GM23248 (cell line): ENCODE measurements at regions not wholly inside any gene's neighbourhood (a gene's known extent, or its start where the extent isn't known, plus 50 kb on each side); places are given as distances from the start of the nearest gene placed in this dataset.
"Not testable (repeated sequence)": the region's sequence is repeated elsewhere in the genome, so short reads cannot be mapped to it uniquely, and the experiment has no call there.

ENCODE experiments used
- DNase-seq: peaks from one replicate; pipeline ENCODE4 v3.0.0-alpha.2; 2015
- H2AFZ ChIP-seq: fragments of 200-600 bp; sonication (generic); 2 replicates; pipeline ENCODE4 v1.6.1; 2016; ENCODE audit warnings: antibody characterized with exemption
- H3F3A ChIP-seq: fragments of 200-600 bp; sonication (generic); 2 replicates; pipeline ENCODE4 v1.6.1; 2016; ENCODE audit warnings: mild to moderate bottlenecking, antibody characterized with exemption, mixed run types; ENCODE audit not compliant: insufficient read depth
- H3K27ac ChIP-seq: fragments of 200-600 bp; sonication (generic); 2 replicates; pipeline ENCODE4 v1.5.1; 2016; ENCODE audit warnings: mild to moderate bottlenecking
- H3K27me3 ChIP-seq: fragments of 200-600 bp; sonication (generic); replicated peaks from 2 replicates; pipeline ENCODE4 v1.6.1; 2016; ENCODE audit warnings: mild to moderate bottlenecking; ENCODE audit not compliant: insufficient read depth
- H3K36me3 ChIP-seq: fragments of 200-600 bp; sonication (generic); 2 replicates; pipeline ENCODE4 v1.6.1; 2016; ENCODE audit warnings: low read depth, mild to moderate bottlenecking
- H3K4me1 ChIP-seq: fragments of 200-600 bp; sonication (generic); 2 replicates; pipeline ENCODE4 v1.6.1; 2016; ENCODE audit warnings: mild to moderate bottlenecking; ENCODE audit not compliant: insufficient read depth
- H3K4me2 ChIP-seq: fragments of 200-600 bp; sonication (generic); one replicate; pipeline ENCODE4 v1.6.1; 2016; ENCODE audit warnings: mild to moderate bottlenecking; ENCODE audit not compliant: unreplicated experiment
- H3K4me3 ChIP-seq: fragments of 200-600 bp; sonication (generic); 2 replicates; pipeline ENCODE4 v1.5.1; 2016; ENCODE audit warnings: mild to moderate bottlenecking
- H3K79me2 ChIP-seq: fragments of 200-600 bp; sonication (generic); 2 replicates; pipeline ENCODE4 v1.6.1; 2016; ENCODE audit warnings: mild to moderate bottlenecking; ENCODE audit not compliant: insufficient read depth
- H3K9ac ChIP-seq: fragments of 200-600 bp; sonication (generic); 2 replicates; pipeline ENCODE4 v1.6.1; 2016; ENCODE audit warnings: mild to moderate bottlenecking
- H3K9me2 ChIP-seq: fragments of 200-600 bp; sonication (generic); 2 replicates; pipeline ENCODE4 v1.6.1; 2016; ENCODE audit warnings: mixed run types, mild to moderate bottlenecking, moderate library complexity; ENCODE audit not compliant: insufficient read depth
- H3K9me3 ChIP-seq: fragments of 200-600 bp; sonication (generic); one replicate; pipeline ENCODE4 v1.6.1; 2017; ENCODE audit warnings: low read depth
- H4K20me1 ChIP-seq: fragments of 200-600 bp; sonication (generic); 2 replicates; pipeline ENCODE4 v1.6.0; 2016; ENCODE audit not compliant: insufficient read depth
- EZH2 ChIP-seq: fragments of 200-600 bp; sonication (generic); IDR thresholded peaks from 2 replicates; pipeline ENCODE4 v1.6.1; 2018; ENCODE audit warnings: antibody characterized with exemption, mild to moderate bottlenecking; ENCODE audit not compliant: insufficient read depth, poor library complexity, severe bottlenecking
- EZH2phosphoT487 ChIP-seq: fragments of 200-600 bp; sonication (generic); IDR thresholded peaks from 2 replicates; pipeline ENCODE4 v1.6.1; 2018; ENCODE audit warnings: antibody characterized with exemption, moderate library complexity, mild to moderate bottlenecking, low read depth; ENCODE audit not compliant: insufficient read depth
- WGBS, 2 experiments: methylation state at CpG; one replicate each; pipeline ENCODE4 v1.1.6; 2015 to 2017; ENCODE audit warnings: low lambda C conversion rate in 2 of 2, low coverage in 1 of 2; ENCODE audit errors: missing lambda C conversion rate in 2 of 2; 5-methylcytosine and 5-hydroxymethylcytosine counted together
- in situ Hi-C: fragments of 300-500 bp; cut with MboI; formaldehyde crosslinking; loops from 2 replicates; pipeline ENCODE4 v1.15.0; 2020

DNA sequence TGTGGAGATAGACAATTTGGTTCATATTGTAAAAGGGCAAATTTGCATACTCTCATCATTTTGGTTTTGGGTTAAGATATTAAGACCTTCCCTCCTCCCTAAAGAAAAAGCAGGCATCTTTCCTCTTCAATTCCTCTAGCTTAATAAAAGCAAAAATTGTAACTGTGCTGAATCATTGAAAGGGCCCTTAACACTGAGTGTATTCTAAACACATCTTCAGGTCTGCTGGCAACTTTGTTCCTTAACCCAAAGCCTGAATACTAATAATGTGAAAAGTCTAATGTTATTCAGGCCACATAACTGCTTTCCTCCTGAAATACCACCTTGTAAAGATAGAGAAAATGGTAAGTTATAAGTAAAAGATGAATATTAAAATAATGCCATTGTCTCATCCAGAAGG, 1200.5 kb upstream of the FAM98A start:
- TF ChIP-seq EZH2 (no peak), EZH2phosphoT487 (no peak)
- no peaks in the 10 kb centered on the region for H3K9me3 ChIP-seq
- no peak overlapping the region for H3K9ac ChIP-seq
- H3F3A ChIP-seq, result no peaks in the 10 kb centered on the region
- no peak overlapping the region for H3K4me3 ChIP-seq
- H2AFZ ChIP-seq, result no peak overlapping the region
- H4K20me1 ChIP-seq, result no peaks in the 10 kb centered on the region
- H3K79me2 ChIP-seq, result no peaks in the 10 kb centered on the region
- no peaks in the 10 kb centered on the region for H3K27me3 ChIP-seq
- H3K4me1 ChIP-seq, result no peaks in the 10 kb centered on the region
- H3K9me2 ChIP-seq, result no peaks in the 10 kb centered on the region
- no peak for DNase-seq
- no peak overlapping the region for H3K27ac ChIP-seq
- H3K4me2 ChIP-seq, result no peak overlapping the region
- H3K36me3 ChIP-seq, result no peaks in the 10 kb centered on the region
- in situ Hi-C loops, result no loop called here

DNA sequence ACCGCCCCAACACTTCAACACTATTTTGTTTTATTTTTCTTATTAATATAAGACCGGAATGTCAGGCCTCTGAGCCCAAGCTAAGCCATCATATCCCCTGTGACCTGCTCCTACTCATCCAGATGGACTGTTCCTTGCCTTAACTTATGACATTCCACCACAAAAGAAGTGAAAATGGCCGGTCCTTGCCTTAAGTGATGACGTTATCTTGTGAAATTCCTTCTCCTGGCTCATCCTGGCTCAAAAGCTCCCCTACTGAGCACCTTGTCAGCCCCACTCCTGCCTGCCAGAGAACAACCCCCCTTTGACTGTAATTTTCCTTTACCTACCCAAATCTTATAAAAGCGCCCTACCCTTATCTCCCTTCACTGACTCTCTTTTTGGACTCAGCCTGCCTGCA, 1196.5 kb upstream of the FAM98A start:
- H3K27ac ChIP-seq, H4K20me1 ChIP-seq, H3K9ac ChIP-seq, H3K4me2 ChIP-seq, H3K36me3 ChIP-seq, DNase-seq, H2AFZ ChIP-seq, H3K27me3 ChIP-seq, H3K79me2 ChIP-seq, H3K4me3 ChIP-seq, H3F3A ChIP-seq, H3K4me1 ChIP-seq, H3K9me2 ChIP-seq, H3K9me3 ChIP-seq, in situ Hi-C loops: not testable (repeated sequence)
- whole genome bisulfite sequencing, 2 experiments, result 8 to 15% methylated on average over 5 of the region's 5 CpGs

DNA sequence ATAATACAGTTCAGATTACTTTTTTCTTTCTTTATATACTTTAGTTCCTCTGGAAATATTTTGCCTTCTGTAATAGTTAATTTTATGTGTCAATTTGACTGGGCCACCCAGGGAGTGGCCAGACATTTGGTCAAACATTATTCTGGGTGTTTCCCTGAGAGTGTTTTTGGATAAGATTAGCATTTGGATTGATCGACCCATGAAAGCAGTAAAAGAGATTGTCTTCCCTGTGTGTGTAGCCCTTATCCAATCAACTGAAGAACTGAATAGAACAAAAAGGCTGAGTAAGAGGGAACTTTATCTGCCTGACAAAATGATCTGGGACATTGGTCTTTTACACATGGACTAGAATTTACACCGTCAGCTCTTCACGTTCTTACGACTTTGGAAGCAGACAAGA, 1190.1 kb upstream of the FAM98A start:
- WGBS, 2 experiments, result 29 to 30% methylated on average over 4 of the region's 4 CpGs
- in situ Hi-C loops, result no loop called here
- H3K4me3 ChIP-seq, result no peak overlapping the region

DNA sequence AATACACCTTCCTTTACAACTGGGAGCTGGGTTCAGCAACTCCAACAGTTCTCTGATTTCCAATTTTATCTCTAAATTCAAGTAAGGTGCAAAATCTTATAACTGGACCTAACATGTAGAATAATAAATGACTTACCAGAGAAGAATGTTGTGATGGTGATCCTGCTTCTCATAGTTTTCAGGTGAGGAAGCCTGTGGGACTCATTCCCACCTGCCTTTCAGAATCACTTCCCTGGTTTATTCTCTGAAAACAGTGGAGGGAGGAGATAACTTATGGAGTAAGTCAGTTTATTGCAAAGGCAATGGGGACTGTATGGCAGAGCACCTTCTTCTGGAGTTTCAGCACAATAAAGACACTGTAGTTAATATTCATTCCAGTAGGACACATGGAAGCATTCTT, 1188.2 kb upstream of the FAM98A start:
- no peaks in the 10 kb centered on the region for H3K4me1 ChIP-seq
- no peak overlapping the region for H3K27ac ChIP-seq
- no peaks in the 10 kb centered on the region for H3K9me3 ChIP-seq
- no peak for DNase-seq
- no peaks in the 10 kb centered on the region for H3K79me2 ChIP-seq
- no peak overlapping the region for H2AFZ ChIP-seq
- in situ Hi-C loops, result no loop called here
- H3K9ac ChIP-seq, result no peak overlapping the region
- H4K20me1 ChIP-seq, result no peaks in the 10 kb centered on the region
- H3K9me2 ChIP-seq, result no peaks in the 10 kb centered on the region
- H3K27me3 ChIP-seq, result no peaks in the 10 kb centered on the region
- TF ChIP-seq EZH2phosphoT487 (no peak), EZH2 (no peak)
- no peak overlapping the region for H3K4me3 ChIP-seq
- no peaks in the 10 kb centered on the region for H3F3A ChIP-seq
- H3K4me2 ChIP-seq, result no peak overlapping the region
- no peaks in the 10 kb centered on the region for H3K36me3 ChIP-seq

More for the DNA sequence above, 1190.1 kb upstream of the FAM98A start:
- no peak for DNase-seq
- Histone ChIP-seq H3K36me3 (no peaks in the 10 kb centered on the region), H3K79me2 (no peaks in the 10 kb centered on the region), H3F3A (no peaks in the 10 kb centered on the region), H3K4me2 (no peak overlapping the region), H4K20me1 (no peaks in the 10 kb centered on the region), H3K9ac (no peak overlapping the region), H3K9me3 (no peaks in the 10 kb centered on the region), H3K9me2 (no peaks in the 10 kb centered on the region), H3K27ac (no peak overlapping the region), H3K4me1 (no peaks in the 10 kb centered on the region), H3K27me3 (no peaks in the 10 kb centered on the region), H2AFZ (no peak overlapping the region)
- TF ChIP-seq EZH2phosphoT487 (no peak), EZH2 (no peak)

DNA sequence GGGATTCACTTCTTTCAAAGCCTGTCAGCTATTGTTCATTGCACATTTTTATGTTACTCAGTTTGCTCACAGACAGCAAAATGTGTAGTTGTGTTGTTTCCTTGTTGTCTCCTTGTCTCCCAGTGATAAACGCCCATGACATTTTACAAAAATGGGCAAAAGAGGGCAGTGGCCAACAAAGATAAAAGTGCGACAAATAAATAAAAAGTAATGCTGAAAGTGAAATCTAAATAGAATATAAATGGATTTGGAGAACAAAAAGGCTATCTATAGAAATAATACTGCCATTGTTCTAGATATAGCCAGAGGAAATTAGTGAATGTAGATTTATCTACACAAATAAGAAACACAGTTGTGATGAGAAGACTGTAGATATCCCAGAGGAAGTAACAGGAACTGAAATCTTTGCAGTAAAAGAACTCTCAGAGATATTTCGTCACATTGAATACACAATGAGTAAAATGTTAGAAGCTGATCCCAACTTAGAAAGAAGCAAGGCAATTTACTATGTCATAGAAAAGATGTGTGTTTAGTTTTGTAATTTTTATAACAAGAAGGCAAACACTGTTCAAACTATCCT, 1186.2 kb upstream of the FAM98A start:
- no peak overlapping the region for H3K4me3 ChIP-seq
- no peaks in the 10 kb centered on the region for H4K20me1 ChIP-seq
- no peaks in the 10 kb centered on the region for H3K79me2 ChIP-seq
- H3K9me3 ChIP-seq, result peaks cover 3% of the 10 kb centered on the region
- H3K9ac ChIP-seq, result no peak overlapping the region
- H3K9me2 ChIP-seq, result no peaks in the 10 kb centered on the region
- no peaks in the 10 kb centered on the region for H3K27me3 ChIP-seq
- H2AFZ ChIP-seq, result no peak overlapping the region
- H3F3A ChIP-seq, result no peaks in the 10 kb centered on the region
- in situ Hi-C loops, result no loop called here
- DNase-seq, result no peak
- H3K27ac ChIP-seq, result no peak overlapping the region
- no peaks in the 10 kb centered on the region for H3K4me1 ChIP-seq
- 17 to 29% methylated on average over 3 of the region's 3 CpGs for WGBS, 2 experiments
- no peak overlapping the region for H3K4me2 ChIP-seq
- H3K36me3 ChIP-seq, result no peaks in the 10 kb centered on the region
- TF ChIP-seq EZH2 (no peak), EZH2phosphoT487 (no peak)
